SK-N-SH (cell line): ENCODE measurements at regions not wholly inside any gene's neighbourhood (a gene's known extent, or its start where the extent isn't known, plus 50 kb on each side); places are given as distances from the start of the nearest gene placed in this dataset.

Source experiments
- CTCF ChIA-PET: fragments of 300-600, 350-600 bp; formaldehyde crosslinking; extraction: SDS; loops from one replicate; lab custom pipeline; 2021; lab: Yijun Ruan, JAX
- POLR2A ChIA-PET: fragments of 350-600 bp; sonication (Branson Sonifier 250); formaldehyde crosslinking; extraction: SDS; loops from one replicate; lab custom pipeline; 2020; ENCODE audit warnings: antibody characterized with exemption, inconsistent platforms; lab: Yijun Ruan, JAX
- DNase-seq: peaks from one replicate; pipeline ENCODE4 v3.0.0; 2012
- H2AFZ ChIP-seq: fragments of 200-600 bp; sonication (generic); 2 replicates; pipeline ENCODE4 v1.8.1; 2016; ENCODE audit warnings: antibody characterized with exemption, mild to moderate bottlenecking, low read depth
- H3F3A ChIP-seq: fragments of 200-600 bp; sonication (generic); replicated peaks from 2 replicates; pipeline ENCODE3; 2016; ENCODE audit warnings: antibody characterized with exemption, mild to moderate bottlenecking; ENCODE audit not compliant: insufficient read depth
- H3K27ac ChIP-seq, 2 experiments: fragments of 200-500 bp in 1 of 2; fragments of 200-600 bp in 1 of 2; sonication (Bioruptor generic) in 1 of 2; sonication (generic), shearing (Covaris generic) in 1 of 2; 2 replicates each; pipeline versions ENCODE4 v1.5.1 to v1.6.1; 2014 to 2016; ENCODE audit warnings: low read depth in 2 of 2, inconsistent platforms in 1 of 2, low read length in 1 of 2, mild to moderate bottlenecking in 1 of 2, mixed read lengths in 1 of 2
- H3K27me3 ChIP-seq: fragments of 200-600 bp; sonication (generic), shearing (Covaris generic); 2 replicates; pipeline ENCODE4 v1.6.1; 2016; ENCODE audit warnings: mixed run types; ENCODE audit not compliant: insufficient read depth
- H3K36me3 ChIP-seq, 2 experiments: fragments of 200-500 bp in 1 of 2; fragments of 200-600 bp in 1 of 2; sonication (Bioruptor generic) in 1 of 2; sonication (generic) in 1 of 2; replicated peaks in 1 of 2; 2 replicates each; pipeline versions ENCODE3 to v1.5.1; 2014 to 2016; ENCODE audit warnings: low read length in 1 of 2, mild to moderate bottlenecking in 1 of 2; ENCODE audit not compliant: insufficient read depth in 2 of 2, control insufficient read depth in 1 of 2
- H3K4me1 ChIP-seq, 2 experiments: fragments of 200-500 bp in 1 of 2; fragments of 200-600 bp in 1 of 2; sonication (Bioruptor generic) in 1 of 2; sonication (generic), shearing (Covaris generic) in 1 of 2; 2 replicates each; pipeline versions ENCODE4 v1.5.1 to v1.6.1; 2014 to 2016; ENCODE audit warnings: low read depth in 1 of 2, low read length in 1 of 2, mixed run types in 1 of 2; ENCODE audit not compliant: insufficient read depth in 2 of 2, control insufficient read depth in 1 of 2
- H3K4me2 ChIP-seq: fragments of 200-600 bp; sonication (generic), shearing (Covaris generic); 2 replicates; pipeline ENCODE4 v1.6.1; 2017; ENCODE audit warnings: mixed run types
- H3K4me3 ChIP-seq, 2 experiments: fragments of 200-500 bp in 1 of 2; fragments of 200-600 bp in 1 of 2; sonication (Bioruptor generic) in 1 of 2; sonication (generic), shearing (Covaris generic) in 1 of 2; 2 replicates each; pipeline versions ENCODE4 v1.5.1 to v1.8.1; 2014 to 2016; ENCODE audit warnings: low read depth in 2 of 2, inconsistent platforms in 1 of 2, low read length in 1 of 2, mild to moderate bottlenecking in 1 of 2, mixed read lengths in 1 of 2, moderate library complexity in 1 of 2
- H3K79me2 ChIP-seq: fragments of 200-600 bp; sonication (generic); 2 replicates; pipeline ENCODE4 v1.8.1; 2017; ENCODE audit warnings: mild to moderate bottlenecking; ENCODE audit not compliant: insufficient read depth
- H3K9ac ChIP-seq: fragments of 200-600 bp; sonication (generic); 2 replicates; pipeline ENCODE4 v1.6.1; 2017; ENCODE audit warnings: mixed run types
- H3K9me2 ChIP-seq: fragments of 200-600 bp; sonication (generic); 2 replicates; pipeline ENCODE4 v1.6.1; 2017; ENCODE audit warnings: mixed run types
- H3K9me3 ChIP-seq: fragments of 200-600 bp; sonication (generic); 2 replicates; pipeline ENCODE4 v1.6.1; 2017; ENCODE audit warnings: mixed run types, mild to moderate bottlenecking, moderate library complexity
- H4K20me1 ChIP-seq: fragments of 200-600 bp; sonication (generic); 2 replicates; pipeline ENCODE4 v1.6.1; 2017; ENCODE audit warnings: mild to moderate bottlenecking, mixed run types; ENCODE audit not compliant: insufficient read depth
- ELF1 ChIP-seq: IDR thresholded peaks from 2 replicates; pipeline ENCODE4 v1.4.0; 2012
- EZH2phosphoT487 ChIP-seq: fragments of 200-600 bp; sonication (generic); IDR thresholded peaks from 2 replicates; pipeline ENCODE4 v1.6.1; 2017; ENCODE audit warnings: low read depth, mixed run types, mild to moderate bottlenecking, antibody characterized with exemption, moderate library complexity, borderline replicate concordance
- GABPA ChIP-seq: IDR thresholded peaks from 2 replicates; pipeline ENCODE4 v1.4.0; 2012; ENCODE audit warnings: low read depth, mild to moderate bottlenecking
- JUND ChIP-seq: IDR thresholded peaks from 2 replicates; pipeline ENCODE4 v1.4.0; 2012
- MAX ChIP-seq: IDR thresholded peaks from 2 replicates; pipeline ENCODE4 v1.4.0; 2012; ENCODE audit warnings: low read depth
- MEF2A ChIP-seq: IDR thresholded peaks from 2 replicates; pipeline ENCODE4 v1.4.0; 2012; ENCODE audit warnings: low read depth, borderline replicate concordance
- MXI1 ChIP-seq: IDR thresholded peaks from 2 replicates; pipeline ENCODE4 v1.6.1; 2012; ENCODE audit warnings: mild to moderate bottlenecking, low read depth, low read length, improper control_type of control experiment
- NFIC ChIP-seq: IDR thresholded peaks from 2 replicates; pipeline ENCODE4 v1.4.0; 2012; ENCODE audit warnings: borderline replicate concordance
- NRF1 ChIP-seq: IDR thresholded peaks from 2 replicates; pipeline ENCODE4 v1.6.1; 2012; ENCODE audit warnings: low read depth, mild to moderate bottlenecking, low read length
- RAD21 ChIP-seq: IDR thresholded peaks from 2 replicates; pipeline ENCODE4 v1.6.1; 2012; ENCODE audit warnings: mild to moderate bottlenecking, low read length
- RCOR1 ChIP-seq: fragments of 150-350 bp; IDR thresholded peaks from 2 replicates; pipeline ENCODE4 v1.6.1; 2017; ENCODE audit warnings: antibody characterized with exemption, low read length
- SIN3A ChIP-seq: IDR thresholded peaks from 2 replicates; pipeline ENCODE4 v1.6.1; 2012; ENCODE audit warnings: low read depth, mild to moderate bottlenecking, low read length, moderate library complexity, borderline replicate concordance
- TCF12 ChIP-seq: IDR thresholded peaks from 2 replicates; pipeline ENCODE4 v1.4.0; 2012
- TEAD4 ChIP-seq: IDR thresholded peaks from 2 replicates; pipeline ENCODE4 v1.4.0; 2012; ENCODE audit warnings: mild to moderate bottlenecking, borderline replicate concordance; ENCODE audit not compliant: insufficient read depth
- USF1 ChIP-seq: IDR thresholded peaks from 2 replicates; pipeline ENCODE4 v1.4.0; 2012; ENCODE audit warnings: low read depth, borderline replicate concordance
- USF2 ChIP-seq: fragments of 150-350 bp; IDR thresholded peaks from 2 replicates; pipeline ENCODE4 v1.6.1; 2017; ENCODE audit warnings: antibody characterized with exemption, low read length, low read depth, borderline replicate concordance
- YY1 ChIP-seq: IDR thresholded peaks from 2 replicates; pipeline ENCODE4 v1.4.0; 2012; ENCODE audit warnings: low read depth, mild to moderate bottlenecking
- ZBTB33 ChIP-seq: IDR thresholded peaks from 2 replicates; pipeline ENCODE4 v1.4.0; 2012; ENCODE audit warnings: low read depth, borderline replicate concordance
- WGBS: methylation state at CpG from one replicate; pipeline ENCODE4 v1.1.6; 2017; ENCODE audit warnings: low lambda C conversion rate; 5-methylcytosine and 5-hydroxymethylcytosine counted together
- TF ChIP-seq, protein P1 (sequence below): IDR thresholded peaks from 2 replicates; pipeline ENCODE4 v1.6.1; 2012; ENCODE audit warnings: mild to moderate bottlenecking, low read depth, low read length, moderate library complexity

- ChIA-PET CTCF (interaction anchor here (0.9 to 3.4 kb wide), 10 partner anchors 10 to 1831 kb away, joined by 3 to 18 read pairs (median 5); no protein-coding TSS in a partner anchor), POLR2A (no interaction called here)
Observed at GRCh38 chr2:157192445-157193423, 64.8 kb upstream of the GALNT5 start.

DNA sequence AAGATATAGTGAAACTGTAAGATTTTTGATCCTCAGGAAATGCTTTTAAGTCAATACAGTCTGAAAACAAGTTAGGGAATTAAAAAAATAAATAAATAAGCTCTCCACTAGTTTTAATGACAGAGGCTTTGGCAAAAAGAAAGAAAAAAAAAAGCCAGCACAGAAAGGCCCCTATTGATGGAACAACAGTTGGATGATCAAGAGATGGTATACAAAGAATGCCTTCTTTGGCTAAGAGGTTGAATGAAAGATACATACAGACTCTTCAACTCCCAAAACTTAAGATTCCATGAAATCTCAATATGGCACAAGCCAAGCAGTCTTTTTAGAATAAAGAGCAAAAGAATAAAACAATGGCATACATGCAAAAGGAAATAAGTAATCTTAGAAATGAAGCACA is 64.0 kb upstream of the GALNT5 start:
- Histone ChIP-seq H3K4me1 (peaks cover 0 to 6% of the 10 kb centered on the region in 2 experiments; a peak in 1 of 4 replicates), H4K20me1 (no peaks in the 10 kb centered on the region), H3K9me2 (no peaks in the 10 kb centered on the region), H3K9me3 (no peaks in the 10 kb centered on the region), H3K36me3 (no peaks in the 10 kb centered on the region), H3K27me3 (no peaks in the 10 kb centered on the region), H3K4me3 (no peak overlapping the region), H2AFZ (peak overlapping the region; percentile 43), H3K79me2 (no peaks in the 10 kb centered on the region), H3K4me2 (no peak overlapping the region), H3K27ac (no peak overlapping the region), H3K9ac (no peak overlapping the region), H3F3A (peaks cover 3% of the 10 kb centered on the region)
- no peak for DNase-seq
- CTCF ChIA-PET, result interaction anchor here (0.9 to 3.4 kb wide), 11 partner anchors 10 to 1832 kb away, joined by 3 to 18 read pairs (median 5); no protein-coding TSS in a partner anchor
- POLR2A ChIA-PET, result no interaction called here
- TF ChIP-seq MAX, result no peak
- TF ChIP-seq TCF12, result no peak
- TF ChIP-seq, protein P1, sequence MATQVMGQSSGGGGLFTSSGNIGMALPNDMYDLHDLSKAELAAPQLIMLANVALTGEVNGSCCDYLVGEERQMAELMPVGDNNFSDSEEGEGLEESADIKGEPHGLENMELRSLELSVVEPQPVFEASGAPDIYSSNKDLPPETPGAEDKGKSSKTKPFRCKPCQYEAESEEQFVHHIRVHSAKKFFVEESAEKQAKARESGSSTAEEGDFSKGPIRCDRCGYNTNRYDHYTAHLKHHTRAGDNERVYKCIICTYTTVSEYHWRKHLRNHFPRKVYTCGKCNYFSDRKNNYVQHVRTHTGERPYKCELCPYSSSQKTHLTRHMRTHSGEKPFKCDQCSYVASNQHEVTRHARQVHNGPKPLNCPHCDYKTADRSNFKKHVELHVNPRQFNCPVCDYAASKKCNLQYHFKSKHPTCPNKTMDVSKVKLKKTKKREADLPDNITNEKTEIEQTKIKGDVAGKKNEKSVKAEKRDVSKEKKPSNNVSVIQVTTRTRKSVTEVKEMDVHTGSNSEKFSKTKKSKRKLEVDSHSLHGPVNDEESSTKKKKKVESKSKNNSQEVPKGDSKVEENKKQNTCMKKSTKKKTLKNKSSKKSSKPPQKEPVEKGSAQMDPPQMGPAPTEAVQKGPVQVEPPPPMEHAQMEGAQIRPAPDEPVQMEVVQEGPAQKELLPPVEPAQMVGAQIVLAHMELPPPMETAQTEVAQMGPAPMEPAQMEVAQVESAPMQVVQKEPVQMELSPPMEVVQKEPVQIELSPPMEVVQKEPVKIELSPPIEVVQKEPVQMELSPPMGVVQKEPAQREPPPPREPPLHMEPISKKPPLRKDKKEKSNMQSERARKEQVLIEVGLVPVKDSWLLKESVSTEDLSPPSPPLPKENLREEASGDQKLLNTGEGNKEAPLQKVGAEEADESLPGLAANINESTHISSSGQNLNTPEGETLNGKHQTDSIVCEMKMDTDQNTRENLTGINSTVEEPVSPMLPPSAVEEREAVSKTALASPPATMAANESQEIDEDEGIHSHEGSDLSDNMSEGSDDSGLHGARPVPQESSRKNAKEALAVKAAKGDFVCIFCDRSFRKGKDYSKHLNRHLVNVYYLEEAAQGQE, result no peak
- no peak for TF ChIP-seq MXI1
- TF ChIP-seq USF1, result no peak
- TF ChIP-seq NFIC, result no peak
- TF ChIP-seq YY1, result no peak
- TF ChIP-seq SIN3A, result no peak

More at GRCh38 chr2:157192445-157193423, 64.8 kb upstream of the GALNT5 start:
- DNase-seq, result no peak
- 78% methylated on average over 8 of the region's 8 CpGs for WGBS
- peaks cover 3% of the 10 kb centered on the region for H3F3A ChIP-seq
- no peaks in the 10 kb centered on the region for H3K36me3 ChIP-seq
- H3K9me2 ChIP-seq, result no peaks in the 10 kb centered on the region
- no peak overlapping the region for H3K9ac ChIP-seq
- no peaks in the 10 kb centered on the region for H3K27me3 ChIP-seq
- no peaks in the 10 kb centered on the region for H3K9me3 ChIP-seq
- H3K4me3 ChIP-seq, result no peak overlapping the region
- TF ChIP-seq NFIC (no peak), SIN3A (no peak), GABPA (no peak), TEAD4 (no peak), EZH2phosphoT487 (no peak), RAD21 (no peak), YY1 (no peak), MEF2A (no peak), ELF1 (no peak), RCOR1 (no peak), USF2 (no peak), ZBTB33 (no peak), JUND (no peak), NRF1 (no peak)
- H3K4me1 ChIP-seq, result peaks cover 0 to 6% of the 10 kb centered on the region in 2 experiments; a peak in 1 of 4 replicates
- no peak overlapping the region for H3K27ac ChIP-seq
- H2AFZ ChIP-seq, result peak overlapping the region; percentile 43; the same call in 1 of the 2 replicates
- H3K4me2 ChIP-seq, result no peak overlapping the region
- H3K79me2 ChIP-seq, result no peaks in the 10 kb centered on the region
- H4K20me1 ChIP-seq, result no peaks in the 10 kb centered on the region
